Vagina (tissue), 2 donors: ENCODE measurements at regions not wholly inside any gene's neighbourhood (a gene's known extent, or its start where the extent isn't known, plus 50 kb on each side); places are given as distances from the start of the nearest gene placed in this dataset.

Experiments
- POLR2A ChIP-seq, 2 donors: fragments of 450-650 bp; IDR thresholded peaks; one replicate each; pipeline ENCODE4 v1.6.1; 2017; ENCODE audit warnings: antibody characterized with exemption in 2 of 2, mild to moderate bottlenecking in 2 of 2, moderate library complexity in 2 of 2
- POLR2AphosphoS5 ChIP-seq, 2 donors: sonication (generic); formaldehyde crosslinking; IDR thresholded peaks; one replicate each; pipeline ENCODE4 v1.9.0; 2017; ENCODE audit warnings: antibody characterized with exemption in 2 of 2, mild to moderate bottlenecking in 2 of 2, low read depth in 1 of 2; ENCODE audit not compliant: insufficient read depth in 1 of 2
- TF ChIP-seq, protein P1 (sequence below), 3 experiments: fragments of 450-650 bp in 2 of 3; fragments of 200-600 bp in 1 of 3; sonication (generic) in 1 of 3; IDR thresholded peaks; one replicate each; pipeline ENCODE4 v1.5.1; 2017 to 2019; ENCODE audit warnings: antibody characterized with exemption in 3 of 3, mild to moderate bottlenecking in 2 of 3, moderate library complexity in 2 of 3

DNA sequence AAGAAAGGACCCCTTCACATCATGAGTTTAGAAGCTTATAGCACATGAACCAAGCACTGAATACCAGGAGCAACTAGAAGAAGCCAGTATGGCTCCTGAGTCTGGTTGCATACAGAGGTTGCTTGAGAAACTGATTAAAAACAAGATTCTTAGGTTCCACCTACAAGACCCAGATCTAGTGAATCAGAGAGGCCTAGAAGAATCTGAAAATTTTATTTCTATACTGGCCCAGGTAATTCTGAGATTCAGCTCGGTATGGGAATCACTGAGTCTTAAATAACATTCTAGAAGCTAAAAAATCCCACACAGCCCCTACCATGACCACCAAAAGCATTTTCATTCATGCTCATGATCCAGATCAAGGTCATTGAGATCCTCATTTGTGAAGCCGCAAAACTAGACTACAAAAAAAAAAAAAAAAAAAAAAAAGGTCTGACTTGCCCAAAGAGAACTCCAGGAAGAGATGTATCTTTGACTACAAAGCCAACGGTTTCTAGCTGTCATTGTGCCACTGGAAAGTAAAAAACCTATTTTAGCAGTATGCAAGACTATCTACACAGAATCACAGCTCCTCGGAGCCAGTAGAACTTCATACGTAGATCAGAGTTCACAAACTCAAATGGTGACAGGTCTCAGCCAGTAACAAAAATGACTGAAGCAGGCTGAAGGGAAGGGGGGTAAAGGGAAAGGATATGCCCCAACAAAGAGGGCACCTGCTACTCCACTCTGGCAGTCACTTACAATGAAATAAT, 168.4 kb upstream of the EGLN3 start:
- no peak for TF ChIP-seq POLR2A (IDR thresholded peaks at IDR 0.05)
- TF ChIP-seq, protein P1, sequence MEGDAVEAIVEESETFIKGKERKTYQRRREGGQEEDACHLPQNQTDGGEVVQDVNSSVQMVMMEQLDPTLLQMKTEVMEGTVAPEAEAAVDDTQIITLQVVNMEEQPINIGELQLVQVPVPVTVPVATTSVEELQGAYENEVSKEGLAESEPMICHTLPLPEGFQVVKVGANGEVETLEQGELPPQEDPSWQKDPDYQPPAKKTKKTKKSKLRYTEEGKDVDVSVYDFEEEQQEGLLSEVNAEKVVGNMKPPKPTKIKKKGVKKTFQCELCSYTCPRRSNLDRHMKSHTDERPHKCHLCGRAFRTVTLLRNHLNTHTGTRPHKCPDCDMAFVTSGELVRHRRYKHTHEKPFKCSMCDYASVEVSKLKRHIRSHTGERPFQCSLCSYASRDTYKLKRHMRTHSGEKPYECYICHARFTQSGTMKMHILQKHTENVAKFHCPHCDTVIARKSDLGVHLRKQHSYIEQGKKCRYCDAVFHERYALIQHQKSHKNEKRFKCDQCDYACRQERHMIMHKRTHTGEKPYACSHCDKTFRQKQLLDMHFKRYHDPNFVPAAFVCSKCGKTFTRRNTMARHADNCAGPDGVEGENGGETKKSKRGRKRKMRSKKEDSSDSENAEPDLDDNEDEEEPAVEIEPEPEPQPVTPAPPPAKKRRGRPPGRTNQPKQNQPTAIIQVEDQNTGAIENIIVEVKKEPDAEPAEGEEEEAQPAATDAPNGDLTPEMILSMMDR (IDR thresholded peaks at IDR 0.05) = no peak
- TF ChIP-seq POLR2AphosphoS5 (IDR thresholded peaks at IDR 0.05; ENCODE audit: insufficient read depth in 1 of 2, low read depth in 1 of 2) = no peak
